Renal pelvis (tissue), 1 donor: ENCODE measurements at regions not wholly inside any gene's neighbourhood (a gene's known extent, or its start where the extent isn't known, plus 50 kb on each side); places are given as distances from the start of the nearest gene placed in this dataset.

Experiments
- DNase-seq: peaks from one replicate; pipeline ENCODE4 v3.0.0-alpha.2; 2013

GRCh38 chr5:3143382-3143781, 391.9 kb upstream of the IRX2 start:
- DNase-seq, result no peak

- no peak for DNase-seq
These were observed 391.0 kb upstream of the IRX2 start for GRCh38 chr5:3142261-3143027.

- DNase-seq, result no peak
These were observed 388.6 kb upstream of the IRX2 start for GRCh38 chr5:3140117-3140516.

- no peak for DNase-seq
These were observed 388.0 kb upstream of the IRX2 start for GRCh38 chr5:3139499-3139931.

- DNase-seq, result no peak
These were observed 379.7 kb upstream of the IRX2 start for GRCh38 chr5:3131161-3131560.

GRCh38 chr5:3129252-3129651, 377.8 kb upstream of the IRX2 start:
- DNase-seq, result no peak

GRCh38 chr5:3127423-3127911, 376.0 kb upstream of the IRX2 start:
- no peak for DNase-seq

- DNase-seq, result no peak
These were observed 375.2 kb upstream of the IRX2 start for GRCh38 chr5:3126639-3127038.

GRCh38 chr5:3124410-3124809, 372.9 kb upstream of the IRX2 start:
- DNase-seq, result no peak

GRCh38 chr5:3123763-3124157, 372.3 kb upstream of the IRX2 start:
- no peak for DNase-seq

GRCh38 chr5:3122985-3123762, 371.7 kb upstream of the IRX2 start:
- no peak for DNase-seq

- DNase-seq, result no peak
These were observed 370.7 kb upstream of the IRX2 start for GRCh38 chr5:3122216-3122615.

GRCh38 chr5:3121813-3122212, 370.3 kb upstream of the IRX2 start:
- DNase-seq, result no peak

GRCh38 chr5:3120028-3120427, 368.6 kb upstream of the IRX2 start:
- DNase-seq, result no peak

- DNase-seq, result no peak
These were observed 368.0 kb upstream of the IRX2 start for GRCh38 chr5:3119435-3119834.

GRCh38 chr5:3118340-3118739, 366.9 kb upstream of the IRX2 start:
- no peak for DNase-seq

- DNase-seq, result no peak
These were observed 364.9 kb upstream of the IRX2 start for GRCh38 chr5:3116366-3116765.

- DNase-seq, result no peak
These were observed 363.0 kb upstream of the IRX2 start for GRCh38 chr5:3114467-3114866.

- DNase-seq, result no peak
These were observed 358.9 kb upstream of the IRX2 start for GRCh38 chr5:3110371-3110770.

- no peak for DNase-seq
These were observed 355.7 kb upstream of the IRX2 start for GRCh38 chr5:3107156-3107611.

GRCh38 chr5:3105581-3105980, 354.1 kb upstream of the IRX2 start:
- no peak for DNase-seq

GRCh38 chr5:3105172-3105571, 353.7 kb upstream of the IRX2 start:
- no peak for DNase-seq

- no peak for DNase-seq
These were observed 353.1 kb upstream of the IRX2 start for GRCh38 chr5:3104429-3105060.
